Astrocyte (in vitro differentiated cells and primary cell): ENCODE measurements at regions not wholly inside any gene's neighbourhood (a gene's known extent, or its start where the extent isn't known, plus 50 kb on each side); places are given as distances from the start of the nearest gene placed in this dataset.

Source experiments
- EZH2 ChIP-seq: IDR thresholded peaks from 2 replicates; pipeline ENCODE4 v1.6.1; 2012; ENCODE audit warnings: mild to moderate bottlenecking, low read length, inconsistent platforms; ENCODE audit not compliant: insufficient read depth
- TF ChIP-seq, protein P1 (sequence below): IDR thresholded peaks from 2 replicates; pipeline ENCODE4 v1.5.1; 2011; ENCODE audit warnings: low read depth, mild to moderate bottlenecking, inconsistent platforms, low read length, moderate library complexity; ENCODE audit not compliant: insufficient read depth

GRCh38 chr9:87214991-87215390 is 267.7 kb upstream of the GAS1 start:
- no peak for TF ChIP-seq EZH2
- TF ChIP-seq, protein P1, sequence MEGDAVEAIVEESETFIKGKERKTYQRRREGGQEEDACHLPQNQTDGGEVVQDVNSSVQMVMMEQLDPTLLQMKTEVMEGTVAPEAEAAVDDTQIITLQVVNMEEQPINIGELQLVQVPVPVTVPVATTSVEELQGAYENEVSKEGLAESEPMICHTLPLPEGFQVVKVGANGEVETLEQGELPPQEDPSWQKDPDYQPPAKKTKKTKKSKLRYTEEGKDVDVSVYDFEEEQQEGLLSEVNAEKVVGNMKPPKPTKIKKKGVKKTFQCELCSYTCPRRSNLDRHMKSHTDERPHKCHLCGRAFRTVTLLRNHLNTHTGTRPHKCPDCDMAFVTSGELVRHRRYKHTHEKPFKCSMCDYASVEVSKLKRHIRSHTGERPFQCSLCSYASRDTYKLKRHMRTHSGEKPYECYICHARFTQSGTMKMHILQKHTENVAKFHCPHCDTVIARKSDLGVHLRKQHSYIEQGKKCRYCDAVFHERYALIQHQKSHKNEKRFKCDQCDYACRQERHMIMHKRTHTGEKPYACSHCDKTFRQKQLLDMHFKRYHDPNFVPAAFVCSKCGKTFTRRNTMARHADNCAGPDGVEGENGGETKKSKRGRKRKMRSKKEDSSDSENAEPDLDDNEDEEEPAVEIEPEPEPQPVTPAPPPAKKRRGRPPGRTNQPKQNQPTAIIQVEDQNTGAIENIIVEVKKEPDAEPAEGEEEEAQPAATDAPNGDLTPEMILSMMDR, result no peak
